ENCODE measurements at regions not wholly inside any gene's neighbourhood (a gene's known extent, or its start where the extent isn't known, plus 50 kb on each side); places are given as distances from the start of the nearest gene placed in this dataset.

- no peak for DNase-seq (ENCODE audit: low spot score)
Observed at GRCh38 chr14:42855085-42855484, 1248.4 kb downstream of the LRFN5 start.

GRCh38 chr14:42854061-42854460 is 1247.4 kb downstream of the LRFN5 start:
- no peak for DNase-seq (ENCODE audit: low spot score)

- no peak for DNase-seq (ENCODE audit: low spot score)
Observed at GRCh38 chr14:42848652-42849051, 1242.0 kb downstream of the LRFN5 start.

- DNase-seq (ENCODE audit: low spot score) = no peak
Observed at GRCh38 chr14:42814817-42815216, 1208.1 kb downstream of the LRFN5 start.

DNA sequence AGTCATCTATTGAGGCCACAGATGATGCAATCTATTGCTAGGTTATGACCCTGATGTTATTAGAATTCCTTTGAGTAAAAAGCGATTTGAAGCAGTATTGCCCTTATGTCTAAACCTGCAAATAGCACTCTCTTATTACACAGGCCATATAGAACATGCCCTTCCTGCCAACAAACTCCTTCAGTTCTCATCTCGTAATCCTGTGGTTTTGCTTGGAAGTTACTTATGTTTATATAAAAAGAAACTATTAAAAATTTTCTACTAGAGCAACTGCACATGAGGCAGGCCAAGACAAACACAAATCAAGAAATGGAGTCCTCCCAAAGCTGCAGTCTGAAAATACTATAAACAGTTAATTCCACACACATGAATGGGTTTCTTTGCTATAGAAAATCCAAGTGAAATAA is 1200.2 kb downstream of the LRFN5 start:
- no peak for DNase-seq (ENCODE audit: low spot score)

DNA sequence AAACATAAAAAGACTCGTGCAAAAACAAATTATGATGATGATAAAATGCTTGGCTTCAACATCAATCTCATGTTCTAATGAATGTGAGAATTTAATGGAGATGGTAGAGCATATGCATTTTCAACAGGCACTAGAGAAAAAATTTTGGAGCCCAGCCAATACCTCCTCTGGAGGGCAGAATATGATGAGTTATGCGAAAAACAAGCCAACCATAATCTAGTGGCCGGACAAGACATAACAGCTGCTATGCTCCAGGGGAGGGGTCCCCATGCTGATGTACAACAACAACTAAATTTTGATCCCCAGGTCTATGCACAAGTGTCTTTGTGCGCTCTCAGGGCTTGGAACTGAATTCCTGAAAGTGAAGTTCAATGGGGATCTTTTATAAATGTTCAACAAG is 1197.5 kb downstream of the LRFN5 start:
- DNase-seq (ENCODE audit: low spot score) = no peak

- no peak for DNase-seq (ENCODE audit: low spot score)
Observed at GRCh38 chr14:42802346-42802745, 1195.7 kb downstream of the LRFN5 start.

DNA sequence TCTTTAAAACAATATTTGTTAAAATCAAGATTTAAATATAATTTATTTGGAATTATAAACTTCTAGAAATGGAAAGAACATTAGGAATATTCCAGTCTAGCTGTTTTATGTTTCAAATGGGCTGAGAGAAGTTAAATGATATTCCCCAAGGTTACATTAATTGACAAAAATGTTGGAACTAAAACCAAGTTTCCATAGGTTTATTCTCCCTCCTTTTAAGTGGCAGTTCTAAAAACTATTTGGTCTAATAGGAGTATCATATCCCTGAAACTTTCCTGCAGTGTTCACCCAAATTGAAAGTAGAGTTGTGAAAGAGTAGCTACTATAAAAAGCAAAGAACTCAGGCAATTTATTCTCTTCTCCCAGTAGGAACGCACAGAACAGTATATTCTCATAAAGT is 1185.5 kb downstream of the LRFN5 start:
- no peak for DNase-seq (ENCODE audit: low spot score)

DNA sequence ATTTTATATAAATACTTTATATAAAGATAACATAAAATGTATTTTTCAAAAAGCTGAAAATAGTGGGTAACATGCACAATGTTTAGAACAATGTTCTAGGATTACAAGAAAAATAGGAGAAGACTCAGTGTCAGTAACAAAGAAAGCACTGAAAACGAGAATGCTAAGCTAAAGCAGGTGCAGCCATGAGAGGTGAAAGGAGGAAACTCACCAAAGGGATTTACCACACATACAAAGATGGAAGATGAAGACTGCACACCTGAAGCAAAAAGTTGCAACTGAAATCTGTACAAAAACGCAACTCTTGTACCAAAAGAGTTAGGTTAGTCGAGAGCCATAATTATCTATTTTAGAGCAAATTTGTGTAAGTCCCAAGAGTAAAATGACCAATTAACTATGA is 1176.1 kb downstream of the LRFN5 start:
- no peak for DNase-seq (ENCODE audit: low spot score)

GRCh38 chr14:42778984-42779383 is 1172.3 kb downstream of the LRFN5 start:
- DNase-seq (ENCODE audit: low spot score) = no peak

- DNase-seq (ENCODE audit: low spot score) = no peak
Observed at GRCh38 chr14:42750771-42751170, 1144.1 kb downstream of the LRFN5 start.

DNA sequence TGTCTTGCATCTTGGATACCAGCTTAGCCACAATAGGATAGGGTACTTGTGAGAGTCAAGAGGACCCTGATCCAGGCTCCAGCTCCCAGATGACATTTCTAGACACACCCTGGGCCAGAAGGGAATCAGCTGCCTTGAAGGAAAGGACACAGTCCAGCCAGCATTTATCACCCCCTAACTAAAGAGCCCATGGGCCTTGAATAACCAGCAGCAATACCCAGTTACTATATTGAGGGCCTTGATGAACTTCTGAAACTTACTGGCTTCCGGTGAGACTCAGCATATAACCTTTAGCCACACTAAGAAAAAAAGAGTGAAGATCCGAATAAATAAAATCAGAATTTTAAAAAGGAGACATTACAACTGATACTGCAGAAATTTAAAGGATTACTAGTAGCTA is 1135.4 kb downstream of the LRFN5 start:
- no peak for DNase-seq (ENCODE audit: low spot score)

- no peak for DNase-seq (ENCODE audit: low spot score)
Observed at GRCh38 chr14:42736408-42736807, 1129.7 kb downstream of the LRFN5 start.

- no peak for DNase-seq (ENCODE audit: low spot score)
Observed at GRCh38 chr14:42734041-42734440, 1127.4 kb downstream of the LRFN5 start.

- no peak for DNase-seq (ENCODE audit: low spot score)
Observed at GRCh38 chr14:42732005-42732404, 1125.3 kb downstream of the LRFN5 start.

DNA sequence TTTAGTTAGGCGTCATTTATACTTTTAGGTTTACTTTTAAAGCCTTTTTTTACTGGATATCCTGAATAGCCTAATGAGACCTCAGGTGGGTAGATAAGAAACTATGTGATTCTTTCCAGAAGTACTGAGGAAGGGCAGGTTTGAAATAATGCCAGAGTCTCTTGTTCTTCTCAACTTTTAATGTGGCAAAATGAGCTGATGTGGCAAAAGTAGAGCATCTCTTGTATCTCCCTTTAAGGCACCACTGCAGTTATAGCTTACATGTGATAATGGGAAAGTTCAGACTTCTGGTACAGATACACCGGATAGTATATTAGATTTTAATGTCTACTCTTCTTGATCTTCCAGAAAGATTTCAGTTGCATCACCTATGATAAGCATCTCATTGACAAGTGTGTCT is 1124.8 kb downstream of the LRFN5 start:
- DNase-seq (ENCODE audit: low spot score) = no peak

- no peak for DNase-seq (ENCODE audit: low spot score)
Observed at GRCh38 chr14:42729681-42730080, 1123.0 kb downstream of the LRFN5 start.

DNA sequence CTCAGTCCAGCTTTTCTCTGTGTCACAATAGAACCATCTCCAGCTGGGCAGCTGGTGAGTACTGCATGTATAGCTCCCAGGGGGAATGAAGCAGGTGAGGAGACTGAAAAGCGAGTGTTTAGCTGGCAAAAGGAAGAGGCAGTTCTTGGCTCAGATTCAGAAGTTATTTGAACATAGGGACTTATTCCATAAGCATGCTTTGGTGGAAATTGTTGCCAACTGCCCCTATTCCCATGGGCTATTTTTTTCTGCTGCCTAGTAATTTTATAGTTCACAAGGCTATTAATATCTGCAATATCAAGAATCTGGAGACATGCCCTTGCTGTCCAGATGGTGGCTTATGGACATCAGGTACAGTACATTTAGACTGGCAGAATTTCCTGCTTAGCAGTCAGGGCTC is 1112.7 kb downstream of the LRFN5 start:
- no peak for DNase-seq (ENCODE audit: low spot score)

DNA sequence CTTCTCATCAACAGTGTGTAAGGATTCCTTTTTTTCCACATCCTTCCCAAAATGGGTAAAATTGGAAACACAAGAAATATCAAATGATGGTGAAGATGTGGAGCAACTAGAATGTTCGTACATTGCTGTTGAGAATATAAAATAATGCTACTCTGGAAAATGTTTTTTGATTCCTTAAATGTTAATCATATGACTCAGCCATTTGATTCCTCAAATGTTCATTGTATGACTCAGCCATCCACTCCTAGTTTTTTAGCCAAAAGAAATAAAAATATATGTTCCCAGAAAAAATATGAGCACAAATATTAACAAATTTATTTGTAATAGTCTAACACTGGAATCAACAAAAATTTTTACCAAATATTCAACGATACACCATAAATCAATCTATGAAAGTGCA is 1108.6 kb downstream of the LRFN5 start:
- no peak for DNase-seq (ENCODE audit: low spot score)

- no peak for DNase-seq (ENCODE audit: low spot score)
Observed at GRCh38 chr14:42710071-42710470, 1103.4 kb downstream of the LRFN5 start.

DNA sequence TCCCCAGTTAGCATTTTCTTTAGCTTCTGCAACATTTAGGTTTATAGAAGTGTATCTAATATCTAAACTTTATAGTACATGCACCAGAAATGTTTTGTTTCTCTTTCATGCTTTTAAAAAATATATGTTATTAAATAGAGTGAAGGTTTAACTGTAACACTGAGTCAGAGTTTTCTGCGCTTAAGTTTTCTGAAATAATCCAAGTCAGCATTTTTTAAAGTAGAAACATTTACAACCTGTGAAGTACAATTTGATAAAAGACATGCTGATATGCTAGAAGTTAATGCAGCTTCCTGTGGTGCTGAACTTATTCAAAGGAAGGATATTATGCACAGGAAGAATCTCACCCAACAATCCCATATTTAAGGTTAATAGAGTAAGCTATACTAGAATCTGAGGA is 1096.8 kb downstream of the LRFN5 start:
- DNase-seq (ENCODE audit: low spot score) = no peak

DNA sequence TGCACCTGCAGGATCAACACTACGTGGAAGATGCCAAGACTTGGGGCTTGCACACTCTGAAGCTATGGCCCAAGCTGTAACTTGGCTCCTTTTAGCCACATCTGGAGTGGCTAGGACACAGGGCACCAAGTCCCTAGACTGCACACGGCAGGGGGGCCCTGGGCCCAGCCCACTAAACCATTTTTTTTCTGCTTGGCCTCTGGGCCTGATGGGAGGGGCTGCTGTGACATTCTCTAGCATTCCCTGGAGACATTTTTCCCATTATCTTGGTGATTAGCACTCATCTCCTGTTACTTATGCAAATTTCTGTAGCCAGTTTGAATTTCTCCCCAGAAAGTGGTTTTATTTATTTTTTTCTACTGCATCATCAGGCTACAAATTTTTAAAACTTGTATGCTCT is 1080.7 kb downstream of the LRFN5 start:
- DNase-seq (ENCODE audit: low spot score) = no peak

- no peak for DNase-seq (ENCODE audit: low spot score)
Observed at GRCh38 chr14:42683707-42684106, 1077.0 kb downstream of the LRFN5 start.

DNA sequence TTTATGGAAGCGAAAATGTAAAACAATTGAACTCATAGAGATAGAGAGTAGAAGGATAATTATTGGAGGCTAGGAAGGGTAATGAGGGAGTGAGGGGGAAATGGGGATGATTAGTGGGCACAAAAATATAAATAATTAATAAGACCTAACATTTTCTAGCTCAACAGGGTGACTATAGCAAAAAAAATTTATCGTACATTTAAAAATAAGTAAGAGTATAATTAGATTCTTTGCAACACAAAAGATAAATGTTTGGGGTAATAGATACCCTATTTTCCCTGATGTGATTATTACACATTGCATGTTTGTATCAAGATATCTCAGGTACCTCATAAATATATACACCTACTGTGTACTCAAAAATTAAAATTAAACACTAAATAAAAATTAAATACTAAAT is 1070.0 kb downstream of the LRFN5 start:
- DNase-seq (ENCODE audit: low spot score) = no peak
